ENCODE measurements at regions not wholly inside any gene's neighbourhood (a gene's known extent, or its start where the extent isn't known, plus 50 kb on each side); places are given as distances from the start of the nearest gene placed in this dataset.
"Not testable (repeated sequence)": the region's sequence is repeated elsewhere in the genome, so short reads cannot be mapped to it uniquely, and the experiment has no call there.

DNA sequence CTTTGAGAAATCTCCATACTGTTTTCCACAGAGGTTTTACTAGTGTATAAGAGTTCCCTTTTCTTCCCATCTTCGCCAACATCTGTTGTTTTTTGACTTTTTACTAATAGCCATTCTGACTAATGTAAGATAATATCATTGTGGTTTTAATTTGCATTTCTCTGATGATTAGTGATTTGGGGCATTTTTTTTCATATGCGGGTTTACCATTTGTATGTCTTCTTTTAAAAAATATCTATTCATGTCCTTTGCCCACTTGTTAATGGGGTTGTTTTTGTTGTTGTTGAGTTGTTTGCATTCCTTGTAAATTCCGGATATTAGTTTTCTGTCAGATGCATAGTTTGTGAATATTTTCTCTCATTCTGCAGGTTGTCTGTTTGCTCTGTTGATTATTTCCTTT lies 167.1 kb downstream of the PRL start:
- no peak for DNase-seq

DNA sequence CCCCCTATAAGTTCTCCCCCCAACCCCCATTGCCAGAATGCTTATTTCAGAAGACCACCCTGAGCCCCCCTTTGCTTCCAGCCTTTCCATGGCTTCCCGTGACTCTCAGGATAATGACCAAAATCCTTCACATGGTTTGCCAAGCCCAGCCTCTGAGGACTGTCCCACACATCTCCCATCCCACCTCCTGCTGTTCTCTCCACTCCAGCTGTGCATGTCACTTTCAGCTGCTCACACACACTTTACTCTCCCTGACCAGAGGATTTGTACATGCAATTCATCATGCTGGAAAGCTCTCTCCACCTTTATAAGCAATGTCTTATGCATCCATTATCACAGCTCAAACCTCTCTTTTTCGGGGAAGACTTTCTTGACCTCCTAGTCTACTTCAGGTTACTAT lies 164.2 kb downstream of the PRL start:
- DNase-seq = no peak

DNA sequence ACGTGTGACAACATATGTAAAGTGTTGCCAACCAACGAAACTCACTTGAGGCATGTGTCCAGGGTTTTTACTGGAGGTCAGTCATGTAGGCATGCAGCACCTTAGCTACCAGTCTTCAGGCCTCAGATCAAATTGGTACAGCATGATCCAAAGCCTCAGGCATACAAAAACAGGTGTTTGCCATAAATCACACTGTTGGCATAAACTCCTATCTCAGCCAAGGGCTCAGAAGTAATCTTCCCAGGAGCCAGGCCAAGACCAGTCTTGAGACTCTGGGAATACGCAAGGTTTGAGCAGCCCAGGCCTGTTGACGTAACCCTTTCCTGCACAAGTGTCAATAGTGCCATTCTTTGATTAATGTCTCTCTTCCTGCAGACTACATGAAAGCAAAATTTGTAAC lies 163.5 kb downstream of the PRL start:
- DNase-seq = no peak

DNA sequence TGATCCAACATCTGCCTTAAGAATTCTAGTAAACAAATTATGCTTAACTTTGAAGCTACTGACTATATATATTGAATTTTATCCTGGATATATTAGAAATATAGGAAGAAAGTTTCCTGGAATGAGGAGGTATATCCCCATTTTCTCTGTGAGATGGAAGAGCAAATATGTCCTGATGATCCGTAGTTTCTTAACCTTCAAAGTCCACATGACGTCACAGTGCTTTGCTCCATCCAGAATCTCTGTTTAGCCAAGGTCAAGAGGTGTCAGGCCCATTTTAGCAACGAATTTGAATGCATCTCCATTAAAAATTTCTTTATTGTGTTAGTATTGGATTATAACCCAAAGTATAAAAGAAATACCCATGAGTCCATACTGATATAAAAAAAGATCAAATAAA lies 162.5 kb downstream of the PRL start:
- DNase-seq = no peak

DNA sequence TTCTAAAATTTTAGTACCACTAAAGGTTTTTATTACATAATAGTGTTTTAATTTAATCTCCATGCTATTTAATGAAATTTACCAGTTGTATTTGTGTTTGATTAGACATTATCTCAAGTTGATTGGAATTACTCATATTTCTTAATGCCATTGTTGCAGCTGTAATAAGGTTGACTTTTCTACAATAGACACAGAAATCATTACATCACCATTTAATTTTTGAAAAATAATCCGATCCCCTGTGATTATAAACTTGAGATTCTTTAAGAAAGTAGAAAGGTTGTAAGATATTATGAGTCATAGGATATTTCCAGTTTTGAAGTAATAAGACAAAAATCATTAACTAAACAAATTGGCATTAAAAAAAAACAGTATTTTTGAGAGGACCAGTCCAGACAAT lies 161.4 kb downstream of the PRL start:
- DNase-seq = no peak

DNA sequence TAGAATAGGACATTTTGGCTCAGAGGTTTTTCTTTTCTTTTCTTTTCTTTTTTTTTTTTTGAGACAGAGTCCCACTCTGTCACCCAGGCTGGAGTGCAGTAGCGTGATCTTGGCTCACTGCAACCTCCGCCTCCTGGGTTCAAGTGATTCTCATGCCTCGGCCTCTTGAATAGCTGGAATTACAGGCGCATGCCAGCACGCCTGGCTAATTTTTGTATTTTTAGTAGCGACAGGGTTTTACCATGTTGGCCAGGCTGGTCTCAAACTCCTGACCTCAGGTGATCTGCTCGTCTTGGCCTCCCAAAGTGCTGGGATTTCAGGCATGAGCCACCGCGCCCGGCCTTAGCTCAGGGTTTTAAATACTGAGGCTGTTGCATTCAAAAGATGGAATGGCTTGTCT lies 156.1 kb downstream of the PRL start:
- not testable (repeated sequence) for DNase-seq

DNA sequence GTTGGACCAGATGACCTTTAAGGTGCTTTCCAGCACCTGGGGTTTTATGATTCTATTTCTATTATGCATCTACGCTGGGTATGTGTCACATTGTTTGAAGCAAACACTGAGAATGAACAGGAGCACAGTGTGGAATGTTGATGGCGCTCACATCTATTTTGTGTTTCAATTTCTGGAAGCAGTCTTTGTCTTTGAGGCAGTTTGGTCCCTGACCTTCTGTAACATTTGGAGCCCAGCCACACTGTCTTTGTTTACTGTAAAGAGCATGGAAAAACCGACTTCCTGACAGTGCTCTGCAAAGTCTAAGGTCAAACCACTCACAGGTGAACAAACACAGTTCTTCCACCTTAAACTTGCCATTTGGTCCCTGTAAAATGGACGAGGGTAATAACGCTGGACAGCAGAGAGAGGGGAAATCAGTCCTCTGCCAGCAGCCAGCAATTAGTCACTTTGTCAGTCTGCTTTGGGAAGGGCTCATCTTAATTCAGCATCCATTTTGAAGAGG lies 155.5 kb downstream of the PRL start:
- no peak for DNase-seq

DNA sequence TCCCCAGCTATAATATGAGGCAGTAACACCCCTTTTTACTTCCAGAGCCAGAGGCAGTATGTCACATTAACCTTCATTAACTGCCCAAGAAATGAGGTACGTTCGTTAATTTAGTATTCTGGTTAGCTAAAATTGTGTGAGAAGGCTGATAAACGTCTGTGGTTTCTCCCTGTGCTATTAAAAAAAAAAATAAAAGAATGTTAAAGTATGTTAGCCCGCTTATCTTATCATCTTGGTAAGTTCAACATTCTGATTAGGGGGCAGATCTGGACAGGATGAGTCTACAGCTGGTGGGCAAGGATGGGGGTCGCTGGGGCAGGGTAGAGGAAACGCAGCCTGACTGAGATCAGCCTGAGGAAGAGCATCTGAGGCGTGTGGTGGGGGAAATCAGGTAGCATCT lies 154.0 kb downstream of the PRL start:
- no peak for DNase-seq

DNA sequence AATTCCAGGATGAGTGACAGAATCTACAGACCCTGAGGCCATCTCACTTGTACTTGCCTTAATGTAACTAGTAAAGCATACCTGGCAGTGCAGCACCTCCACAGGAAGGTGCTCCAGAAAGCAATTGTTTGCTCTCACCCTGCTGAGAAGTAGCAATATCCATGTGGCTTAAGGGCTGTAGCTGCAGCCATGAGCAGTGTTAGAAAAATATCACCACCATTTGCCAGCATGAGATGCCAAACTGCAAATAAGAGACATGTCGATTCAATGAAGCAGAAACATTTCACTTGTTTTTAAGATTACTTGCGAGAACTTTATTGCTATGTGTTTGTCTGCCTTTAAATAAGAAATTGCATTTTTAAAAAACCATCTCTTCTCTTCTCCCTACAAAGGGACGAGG lies 151.5 kb downstream of the PRL start:
- no peak for DNase-seq

DNA sequence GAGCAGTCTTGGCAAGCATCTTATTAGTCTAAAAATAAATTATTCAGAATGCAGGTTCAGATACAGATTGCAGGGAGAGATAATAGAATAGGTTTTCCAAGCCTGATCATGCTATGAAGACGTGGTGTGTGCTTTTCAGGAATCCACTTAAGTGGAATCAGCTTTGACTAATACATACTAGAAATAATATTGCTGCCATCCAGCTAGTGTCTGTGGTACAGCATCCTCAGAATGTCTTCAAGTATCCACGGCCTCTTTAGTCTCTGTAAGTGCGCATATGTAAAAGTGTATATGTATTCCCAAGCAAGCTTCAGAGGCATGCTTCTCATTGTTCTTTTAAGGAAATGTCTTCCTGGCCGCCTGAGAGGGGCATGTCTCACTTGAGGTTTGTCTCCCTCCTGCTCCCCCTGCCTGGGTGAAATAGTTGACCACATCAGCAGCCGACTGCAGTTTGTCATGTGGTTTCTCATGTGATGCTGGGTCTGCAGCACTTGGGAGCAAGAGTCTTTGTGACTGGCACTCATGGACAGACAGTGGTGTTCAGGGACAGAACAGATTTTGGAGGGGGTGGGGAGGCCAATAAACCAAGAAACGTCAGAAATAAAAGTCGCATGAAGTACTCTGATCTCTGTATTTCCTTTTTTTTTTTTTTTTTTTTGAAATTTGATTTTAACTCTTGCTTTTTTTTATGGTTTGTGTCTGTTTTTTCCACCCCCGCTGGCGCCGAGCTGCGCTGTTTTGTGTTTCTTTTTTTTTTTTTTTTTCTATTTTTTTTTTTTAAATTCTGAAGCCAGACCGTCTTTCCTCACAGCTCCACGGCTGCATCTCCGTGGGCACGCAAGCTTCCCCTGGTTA lies 150.8 kb downstream of the PRL start:
- peak; percentile 66 for DNase-seq

DNA sequence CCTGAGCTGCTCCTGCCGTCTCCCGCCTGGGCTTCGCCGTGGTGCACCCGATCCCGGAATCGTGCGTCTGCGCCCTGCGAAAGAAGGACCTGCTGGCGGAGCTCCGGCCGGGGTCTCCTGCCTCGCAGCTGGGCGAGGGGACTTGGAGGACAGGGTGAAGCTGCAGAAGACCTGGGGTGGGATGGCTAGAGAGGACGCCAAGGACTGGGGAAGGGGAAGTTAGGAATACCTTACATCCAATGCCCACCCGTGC lies 150.2 kb downstream of the PRL start:
- DNase-seq = no peak

DNA sequence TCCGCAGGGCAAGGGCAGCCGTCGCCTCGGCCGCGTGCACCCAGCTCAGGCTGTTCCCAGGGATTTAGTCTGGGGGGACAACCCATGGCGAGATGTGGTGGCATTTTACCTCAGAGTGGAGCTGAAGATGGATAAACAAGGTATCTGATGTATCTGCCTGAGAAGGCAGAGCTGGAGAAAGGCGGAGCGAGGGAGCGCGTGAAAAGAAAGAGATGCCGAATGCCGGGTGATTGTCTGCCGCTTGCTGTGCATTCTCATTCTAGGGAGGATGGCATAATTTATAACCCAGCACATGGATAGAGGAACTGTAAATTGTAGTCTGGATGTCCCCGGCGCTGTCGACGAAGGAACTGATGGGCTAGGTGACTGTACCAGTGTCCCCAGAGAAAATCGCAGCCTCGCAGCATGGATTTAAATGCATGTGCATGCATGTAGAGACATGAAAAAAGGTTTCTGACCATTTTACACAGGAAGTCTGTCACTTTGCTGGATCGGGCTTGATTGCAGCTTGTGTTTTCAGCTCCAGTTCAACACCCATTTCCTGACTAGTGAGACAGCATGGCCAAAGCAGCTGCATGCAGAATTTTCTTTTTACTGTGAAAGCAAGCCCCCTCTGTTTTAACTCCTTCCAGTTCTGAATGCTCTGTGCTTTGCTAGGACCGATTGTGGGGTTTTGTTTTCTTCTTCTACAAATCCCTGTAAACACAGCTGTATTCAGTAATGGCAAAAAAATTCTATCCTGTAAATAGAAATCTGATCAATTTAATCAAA lies 149.7 kb downstream of the PRL start:
- no peak for DNase-seq

DNA sequence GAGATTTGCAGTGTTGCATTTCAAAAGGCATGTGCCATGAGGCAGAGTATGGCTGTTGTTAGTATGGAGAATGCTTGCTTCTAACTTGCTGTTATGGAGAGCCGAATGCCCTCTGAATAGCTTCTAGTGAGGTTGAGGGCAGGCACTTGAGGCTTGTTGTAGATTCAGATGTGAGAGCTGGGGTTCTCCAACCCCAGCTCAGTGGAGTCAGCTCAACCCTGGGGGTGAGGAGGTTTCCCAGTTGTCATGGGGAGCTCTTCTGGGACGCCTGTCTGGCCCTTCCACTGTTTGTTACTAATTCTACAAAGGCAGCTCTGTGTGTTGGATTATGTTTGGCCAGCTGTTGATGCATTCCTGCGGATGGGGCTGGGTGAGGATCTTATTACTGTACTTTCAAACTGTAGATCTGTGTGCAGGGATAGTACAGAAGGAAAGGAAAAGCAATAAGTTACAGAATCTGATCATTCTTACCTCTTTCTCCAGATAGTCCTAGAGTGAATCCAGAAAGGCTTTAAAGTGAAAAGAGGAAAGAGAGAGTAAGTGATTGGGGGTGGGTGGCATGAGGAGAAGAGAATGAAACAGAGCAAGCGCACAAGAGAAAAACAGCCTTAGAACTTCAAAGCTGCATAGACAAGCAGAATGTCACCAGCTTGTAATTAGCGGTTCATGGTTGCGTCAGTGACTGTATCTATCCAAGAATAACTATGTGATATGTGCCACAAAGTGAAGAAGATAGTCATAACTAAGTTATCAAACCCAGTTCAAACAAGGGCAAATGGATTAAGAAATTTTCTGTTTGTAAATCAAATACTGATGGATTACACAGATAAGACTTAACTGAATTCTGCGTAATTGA lies 148.7 kb downstream of the PRL start:
- no peak for DNase-seq

DNA sequence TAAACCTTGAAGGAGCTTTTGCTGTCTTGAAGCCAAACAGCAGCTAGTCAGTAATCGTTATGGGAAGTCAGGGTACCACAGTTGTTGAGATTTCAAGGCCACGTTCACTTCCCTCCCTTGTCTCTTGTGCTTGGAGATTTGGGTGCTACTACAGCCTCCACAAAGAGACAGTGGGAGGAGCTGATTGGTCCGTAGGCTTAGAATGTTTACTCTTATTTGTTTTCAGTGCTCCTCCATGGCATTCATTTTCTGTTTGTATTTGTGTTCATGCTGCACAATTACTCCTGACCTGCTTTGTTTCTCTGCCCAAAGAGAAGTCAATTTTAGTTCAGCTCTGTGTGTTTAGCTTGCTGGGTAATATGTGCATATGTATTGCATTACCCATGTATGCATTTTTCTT lies 147.7 kb downstream of the PRL start:
- DNase-seq = no peak

DNA sequence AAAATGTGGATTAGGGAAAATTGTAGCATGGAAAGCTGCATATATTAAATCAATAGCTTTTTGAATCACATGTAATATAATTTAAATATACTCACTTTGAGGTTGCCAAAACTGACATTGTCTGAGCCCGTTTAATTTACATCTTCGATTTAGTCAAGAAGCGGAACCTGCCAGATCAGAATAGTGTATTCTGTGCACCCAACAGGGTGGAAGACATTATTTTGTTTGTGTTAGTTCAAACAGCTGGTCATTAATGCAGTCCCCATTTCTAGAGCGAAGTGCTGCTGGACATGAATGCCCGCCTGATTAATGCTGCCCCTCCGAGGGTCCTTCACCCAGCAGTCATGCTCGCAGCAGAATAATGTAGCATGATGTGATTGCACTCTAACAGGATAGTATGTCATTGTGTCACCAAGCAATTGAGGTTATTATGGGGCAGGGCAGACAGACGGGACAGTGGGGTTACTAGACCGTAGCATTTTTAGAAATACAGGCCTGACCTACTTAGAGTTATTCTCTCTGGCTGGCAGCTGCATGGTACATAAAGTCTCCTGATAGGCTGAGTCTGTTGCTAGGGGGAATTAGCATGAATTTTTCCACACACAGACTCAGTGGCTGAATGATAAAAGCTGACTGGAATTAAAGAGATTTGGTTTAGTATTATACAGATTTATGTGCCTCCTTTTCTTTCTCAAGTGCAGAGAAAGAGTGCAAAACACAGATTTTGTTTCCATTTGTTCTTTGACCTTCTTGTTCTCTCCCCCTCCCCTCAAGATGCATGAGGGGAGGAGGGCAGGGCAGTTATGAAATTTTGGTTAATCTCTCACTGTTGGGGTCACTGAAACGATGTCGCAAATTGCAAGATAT lies 147.1 kb downstream of the PRL start:
- no peak for DNase-seq

DNA sequence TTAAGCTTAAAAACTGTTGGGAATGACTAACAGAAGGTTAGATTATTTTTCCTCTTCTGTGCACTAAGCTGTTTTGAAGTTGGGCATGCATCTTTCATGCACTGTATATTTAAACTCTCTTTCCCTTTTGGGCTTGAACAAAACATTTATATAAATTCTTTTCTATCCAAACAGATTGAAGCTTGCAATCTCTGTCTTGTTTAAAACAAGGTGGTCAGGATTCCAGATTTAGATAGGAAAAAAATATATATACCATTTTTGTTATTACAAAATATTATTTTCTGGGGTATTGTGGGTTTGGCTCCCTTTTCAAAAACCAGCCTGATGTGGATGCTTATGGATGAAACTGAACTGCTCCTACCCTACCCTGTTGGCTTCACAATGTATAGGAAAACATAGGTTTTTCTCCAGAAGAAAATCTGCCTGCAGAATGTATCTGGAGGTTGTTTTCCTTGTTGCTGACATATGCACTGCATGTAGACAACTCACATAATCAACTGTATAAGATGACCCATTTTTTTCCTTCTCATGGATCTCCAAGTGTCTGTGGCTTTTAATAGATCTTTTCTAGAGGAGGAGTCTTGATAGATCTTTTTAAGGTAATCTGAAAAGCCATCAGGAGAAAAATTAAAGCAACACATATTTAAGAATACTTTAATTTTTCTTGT lies 146.3 kb downstream of the PRL start:
- no peak for DNase-seq

DNA sequence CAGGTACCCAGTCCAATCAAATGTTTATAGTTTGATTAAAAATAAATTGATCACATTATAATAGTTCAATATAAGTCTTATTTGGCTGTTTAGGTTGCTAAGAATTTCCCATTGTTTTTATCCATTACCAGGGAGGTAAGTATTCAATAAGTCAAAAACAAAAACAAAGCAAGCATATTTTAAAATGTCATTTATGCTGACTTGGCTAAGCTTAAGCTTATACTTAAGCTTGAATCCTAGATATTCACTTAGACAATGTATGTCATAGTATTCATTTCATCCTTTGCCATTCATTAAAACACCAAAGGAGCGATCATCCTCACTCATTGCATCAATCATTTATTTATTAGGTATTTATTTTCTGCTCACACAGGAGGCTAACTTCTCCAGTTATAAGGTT lies 144.9 kb downstream of the PRL start:
- no peak for DNase-seq

DNA sequence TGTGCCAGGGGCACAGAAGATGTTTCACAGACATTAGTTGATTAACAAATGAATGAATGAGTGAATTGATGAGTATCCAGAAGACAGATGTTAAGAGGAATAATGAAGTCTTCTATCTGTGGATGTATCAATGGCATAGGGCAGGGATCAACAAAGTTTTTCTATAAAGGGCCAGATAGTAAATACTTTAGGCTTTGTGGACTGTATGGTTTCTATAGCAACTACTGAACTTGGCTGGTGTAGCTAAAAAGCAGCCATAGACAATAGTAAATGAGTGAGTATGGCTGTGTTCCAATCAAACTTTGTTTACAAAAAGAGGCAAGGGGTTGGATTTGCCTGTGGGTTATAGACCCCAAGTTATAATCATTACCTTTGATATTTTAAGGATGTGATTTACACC lies 144.0 kb downstream of the PRL start:
- no peak for DNase-seq

DNA sequence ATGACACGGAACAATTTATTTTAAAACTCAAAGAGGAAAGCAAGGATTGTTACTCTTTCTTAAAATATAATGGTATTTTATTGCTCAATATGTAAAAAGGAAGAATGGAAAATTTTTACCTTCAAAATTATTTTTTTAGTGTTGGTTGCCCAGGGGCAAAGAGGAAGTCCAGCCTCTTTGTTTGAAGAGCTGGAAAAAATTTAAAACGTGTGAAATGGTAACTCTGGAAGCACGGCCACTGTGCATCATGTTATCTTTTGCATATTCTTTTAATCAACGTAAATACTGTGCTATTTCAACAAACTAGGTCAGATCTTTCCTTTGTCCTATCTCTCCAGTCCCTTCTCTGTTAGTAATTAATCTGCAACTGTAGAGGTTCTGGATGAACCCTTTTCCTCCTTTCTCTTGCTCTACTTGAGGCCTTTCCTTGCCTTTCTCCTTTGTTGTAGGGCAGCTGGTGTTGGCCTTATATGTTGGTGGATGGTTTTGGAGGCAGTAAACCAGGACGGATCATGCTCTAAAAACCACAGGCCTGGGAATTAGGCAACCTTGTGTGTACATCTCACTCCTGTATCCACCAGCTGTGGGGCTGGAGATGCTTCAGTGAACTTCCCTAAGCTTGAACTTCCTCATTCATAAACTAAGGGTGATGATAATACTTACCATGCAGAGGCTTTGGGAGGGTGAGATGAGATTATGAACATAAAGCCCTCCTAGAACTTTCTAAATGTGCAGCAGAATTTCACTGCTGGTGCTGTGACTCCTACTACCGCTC lies 143.3 kb downstream of the PRL start:
- DNase-seq = peak; percentile 60

DNA sequence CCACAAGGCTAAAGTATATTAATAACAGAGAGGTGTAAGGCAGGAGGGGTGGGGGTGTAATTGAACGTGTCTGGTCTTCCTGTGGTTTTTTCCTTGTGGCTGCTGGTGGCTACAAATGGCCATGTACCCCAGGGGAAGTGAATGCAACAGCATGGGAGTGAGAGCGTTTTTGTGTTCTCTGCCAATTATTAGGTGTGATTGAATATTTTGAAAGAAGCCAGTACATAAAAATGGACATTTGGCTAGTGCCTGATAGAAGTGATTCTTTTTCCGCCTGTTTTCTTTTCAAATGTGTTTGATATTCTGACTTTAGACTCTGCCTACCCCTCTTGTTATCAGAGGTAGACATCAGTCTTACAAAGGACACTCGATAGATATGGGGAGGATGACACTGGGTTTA lies 141.3 kb downstream of the PRL start:
- no peak for DNase-seq

DNA sequence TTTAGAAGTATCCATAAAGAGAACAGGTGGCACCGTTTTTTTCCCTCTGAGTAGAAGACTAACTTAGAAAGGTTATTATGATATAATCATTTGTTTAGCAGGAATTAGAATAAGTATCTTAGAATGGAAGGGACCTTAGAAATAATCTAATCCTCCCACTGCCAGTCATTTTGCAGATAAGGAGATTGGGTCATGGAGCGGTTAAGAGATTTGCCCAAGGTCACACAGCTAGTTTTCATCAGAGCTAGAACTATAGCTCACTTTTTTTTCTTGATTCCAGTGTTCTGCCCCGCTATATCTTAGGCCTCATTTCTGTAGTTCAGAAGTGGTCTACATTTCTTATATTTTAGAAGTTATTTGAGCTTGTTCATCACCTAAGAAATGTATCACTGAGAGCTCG lies 139.6 kb downstream of the PRL start:
- DNase-seq = no peak
